Esophagus squamous epithelium (tissue), 4 donors: ENCODE measurements at regions not wholly inside any gene's neighbourhood (a gene's known extent, or its start where the extent isn't known, plus 50 kb on each side); places are given as distances from the start of the nearest gene placed in this dataset.

ENCODE experiments used
- CTCF ChIP-seq, 6 experiments: fragments of 450-650 bp in 4 of 6; fragments of 200-600 bp in 2 of 6; sonication (generic) in 2 of 6; IDR thresholded peaks; one replicate each; pipeline ENCODE4 v1.5.1; 2016 to 2019; ENCODE audit warnings: antibody characterized with exemption in 6 of 6, mild to moderate bottlenecking in 4 of 6, moderate library complexity in 4 of 6
- POLR2A ChIP-seq, 4 donors: fragments of 450-650 bp; IDR thresholded peaks; one replicate each; pipeline ENCODE4 v1.6.1; 2017; ENCODE audit warnings: antibody characterized with exemption in 4 of 4, mild to moderate bottlenecking in 4 of 4, moderate library complexity in 3 of 4

DNA sequence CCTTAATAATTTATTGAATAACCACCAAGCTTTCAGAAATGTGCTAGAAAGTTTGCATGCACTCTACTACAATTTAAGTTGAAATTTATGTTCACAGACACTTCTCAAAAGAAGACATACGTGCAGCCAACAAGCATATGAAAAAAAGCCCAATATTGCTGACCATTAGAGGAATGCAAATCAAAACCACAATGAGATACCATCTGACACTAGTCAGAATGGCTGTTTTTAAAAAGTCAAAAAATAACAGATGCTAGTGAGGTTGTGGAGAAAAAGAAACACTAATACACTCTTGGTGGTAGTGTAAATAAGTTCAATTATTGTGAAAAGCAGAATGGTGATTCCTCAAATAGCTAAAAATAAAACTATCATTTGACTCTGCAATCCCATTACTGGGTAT is 308.8 kb upstream of the PCDH9 start:
- TF ChIP-seq CTCF (IDR thresholded peaks at IDR 0.05) (no peak), POLR2A (IDR thresholded peaks at IDR 0.05) (no peak)
